Right lung (tissue), 2 donors: ENCODE measurements at regions not wholly inside any gene's neighbourhood (a gene's known extent, or its start where the extent isn't known, plus 50 kb on each side); places are given as distances from the start of the nearest gene placed in this dataset.
"Not testable (repeated sequence)": the region's sequence is repeated elsewhere in the genome, so short reads cannot be mapped to it uniquely, and the experiment has no call there.

Experiments
- DNase-seq, 2 donors: peaks; one replicate each; pipeline ENCODE4 v3.0.0-alpha.2; 2013

GRCh38 chr10:95137990-95138625, 55.9 kb upstream of the ACSM6 start:
- DNase-seq = not testable (repeated sequence)

GRCh38 chr10:95134490-95134889, 59.5 kb upstream of the ACSM6 start:
- DNase-seq = no peak

- DNase-seq = no peak
These were observed 60.0 kb upstream of the ACSM6 start for GRCh38 chr10:95133997-95134396.

- DNase-seq = peak; percentile 30 to 43
These were observed 60.9 kb upstream of the ACSM6 start for GRCh38 chr10:95133016-95133752.

- DNase-seq = not testable (repeated sequence)
These were observed 61.1 kb upstream of the CYP2C8 start for GRCh38 chr10:95130429-95130828.

- DNase-seq = peak; percentile 6 to 11
These were observed 56.3 kb upstream of the CYP2C8 start for GRCh38 chr10:95125582-95125981.

- no peak for DNase-seq
These were observed 53.4 kb upstream of the CYP2C8 start for GRCh38 chr10:95122736-95123135.

- peak; percentile 55 to 57 for DNase-seq
These were observed 52.6 kb upstream of the CYP2C8 start for GRCh38 chr10:95121904-95122303.
